ENCODE measurements at regions not wholly inside any gene's neighbourhood (a gene's known extent, or its start where the extent isn't known, plus 50 kb on each side); places are given as distances from the start of the nearest gene placed in this dataset.

DNA sequence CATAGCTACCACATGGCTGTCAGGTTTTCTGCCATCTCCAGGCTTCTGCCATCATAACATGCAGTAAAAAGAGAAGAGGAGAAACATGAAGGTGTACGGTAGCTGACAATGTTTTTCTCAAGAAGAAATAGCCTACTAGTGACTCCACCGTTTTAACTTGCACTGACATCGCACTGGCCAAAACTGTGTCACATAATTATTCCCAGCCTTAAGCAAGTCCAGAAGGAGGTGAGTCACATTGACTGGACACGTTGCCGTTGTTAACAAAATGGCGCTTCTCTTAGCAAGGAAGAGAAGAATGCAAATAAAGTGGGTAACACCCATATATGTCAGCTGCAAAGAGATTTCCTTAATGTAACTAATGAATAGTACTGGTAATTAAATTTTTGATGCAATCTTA lies 810.4 kb upstream of the SLC10A2 start:
- whole genome bisulfite sequencing (ENCODE audit: insufficient coverage, low coverage, low lambda C conversion rate, missing lambda C conversion rate) = 76% methylated on average over 5 of the region's 6 CpGs
- intact Hi-C loops (cut with DNase I) = no loop called here
- no peak overlapping the region for H3K27ac ChIP-seq
- DNase-seq (no peak), ATAC-seq (no peak)
- no peaks in the 10 kb centered on the region for H3K27me3 ChIP-seq
- no peaks in the 10 kb centered on the region for H3K9me3 ChIP-seq
- no peaks in the 10 kb centered on the region for H3K4me1 ChIP-seq
- TF ChIP-seq, protein P1, sequence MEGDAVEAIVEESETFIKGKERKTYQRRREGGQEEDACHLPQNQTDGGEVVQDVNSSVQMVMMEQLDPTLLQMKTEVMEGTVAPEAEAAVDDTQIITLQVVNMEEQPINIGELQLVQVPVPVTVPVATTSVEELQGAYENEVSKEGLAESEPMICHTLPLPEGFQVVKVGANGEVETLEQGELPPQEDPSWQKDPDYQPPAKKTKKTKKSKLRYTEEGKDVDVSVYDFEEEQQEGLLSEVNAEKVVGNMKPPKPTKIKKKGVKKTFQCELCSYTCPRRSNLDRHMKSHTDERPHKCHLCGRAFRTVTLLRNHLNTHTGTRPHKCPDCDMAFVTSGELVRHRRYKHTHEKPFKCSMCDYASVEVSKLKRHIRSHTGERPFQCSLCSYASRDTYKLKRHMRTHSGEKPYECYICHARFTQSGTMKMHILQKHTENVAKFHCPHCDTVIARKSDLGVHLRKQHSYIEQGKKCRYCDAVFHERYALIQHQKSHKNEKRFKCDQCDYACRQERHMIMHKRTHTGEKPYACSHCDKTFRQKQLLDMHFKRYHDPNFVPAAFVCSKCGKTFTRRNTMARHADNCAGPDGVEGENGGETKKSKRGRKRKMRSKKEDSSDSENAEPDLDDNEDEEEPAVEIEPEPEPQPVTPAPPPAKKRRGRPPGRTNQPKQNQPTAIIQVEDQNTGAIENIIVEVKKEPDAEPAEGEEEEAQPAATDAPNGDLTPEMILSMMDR (IDR thresholded peaks at IDR 0.05) = no peak
- TF ChIP-seq POLR2A (IDR thresholded peaks at IDR 0.05) = no peak
- H3K4me3 ChIP-seq = no peak overlapping the region
- no peaks in the 10 kb centered on the region for H3K36me3 ChIP-seq

DNA sequence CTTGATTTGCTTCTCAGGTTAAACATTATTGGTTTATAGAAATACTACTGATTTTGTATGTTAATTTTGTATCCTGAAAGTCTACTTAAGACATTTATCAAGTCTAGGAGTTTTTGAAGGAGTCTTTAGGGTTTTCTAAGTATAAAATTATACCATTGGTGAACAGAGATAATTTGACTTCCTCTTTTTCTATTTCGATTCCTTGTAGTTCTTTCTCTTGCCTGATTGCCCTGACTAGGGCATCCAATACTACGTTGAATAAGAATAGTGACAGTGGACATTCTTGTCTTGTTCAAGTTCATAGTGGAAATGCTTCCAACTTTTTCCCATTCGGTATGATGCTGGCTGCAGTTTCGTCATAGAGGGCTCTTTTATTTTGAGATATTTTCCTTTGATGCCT lies 807.5 kb upstream of the SLC10A2 start:
- Histone ChIP-seq H3K27me3 (no peaks in the 10 kb centered on the region), H3K9me3 (no peaks in the 10 kb centered on the region), H3K4me1 (no peaks in the 10 kb centered on the region), H3K27ac (no peak overlapping the region), H3K4me3 (no peak overlapping the region), H3K36me3 (no peaks in the 10 kb centered on the region)
- DNase-seq = no peak
- 41% methylated on average over 4 of the region's 4 CpGs for WGBS (ENCODE audit: insufficient coverage, low coverage, low lambda C conversion rate, missing lambda C conversion rate)
- intact Hi-C loops (cut with DNase I) = no loop called here
- TF ChIP-seq, protein P1 (IDR thresholded peaks at IDR 0.05) = no peak
- TF ChIP-seq POLR2A (IDR thresholded peaks at IDR 0.05) = no peak
- no peak for ATAC-seq

DNA sequence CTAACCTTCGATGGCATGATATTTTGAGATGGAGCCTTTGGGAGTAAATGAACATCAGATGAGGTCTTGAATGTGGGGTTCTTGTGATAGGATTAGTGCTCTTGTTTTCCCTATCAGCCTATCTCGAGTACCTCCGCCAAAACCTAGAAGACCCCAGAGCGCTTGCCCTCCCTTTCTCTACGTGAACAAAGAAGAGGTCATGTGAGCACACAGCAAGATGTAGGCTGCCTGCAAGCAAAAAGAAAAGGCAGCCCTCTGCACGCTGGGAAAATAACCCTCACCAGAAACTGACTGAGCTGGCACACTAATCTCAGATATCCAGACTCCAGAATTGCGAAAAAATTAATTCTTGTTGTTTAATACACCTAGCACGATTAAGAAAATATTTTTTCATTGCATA lies 799.8 kb upstream of the SLC10A2 start:
- no peaks in the 10 kb centered on the region for H3K36me3 ChIP-seq
- H3K4me1 ChIP-seq = no peaks in the 10 kb centered on the region
- H3K4me3 ChIP-seq = no peak overlapping the region
- no peaks in the 10 kb centered on the region for H3K9me3 ChIP-seq
- DNase-seq (no peak), ATAC-seq (no peak)
- H3K27me3 ChIP-seq = no peaks in the 10 kb centered on the region
- no peak for TF ChIP-seq POLR2A (IDR thresholded peaks at IDR 0.05)
- TF ChIP-seq, protein P1 (IDR thresholded peaks at IDR 0.05) = no peak
- 55% methylated on average over 7 of the region's 8 CpGs for WGBS (ENCODE audit: insufficient coverage, low coverage, low lambda C conversion rate, missing lambda C conversion rate)
- no peak overlapping the region for H3K27ac ChIP-seq
- intact Hi-C loops (cut with DNase I) = no loop called here

DNA sequence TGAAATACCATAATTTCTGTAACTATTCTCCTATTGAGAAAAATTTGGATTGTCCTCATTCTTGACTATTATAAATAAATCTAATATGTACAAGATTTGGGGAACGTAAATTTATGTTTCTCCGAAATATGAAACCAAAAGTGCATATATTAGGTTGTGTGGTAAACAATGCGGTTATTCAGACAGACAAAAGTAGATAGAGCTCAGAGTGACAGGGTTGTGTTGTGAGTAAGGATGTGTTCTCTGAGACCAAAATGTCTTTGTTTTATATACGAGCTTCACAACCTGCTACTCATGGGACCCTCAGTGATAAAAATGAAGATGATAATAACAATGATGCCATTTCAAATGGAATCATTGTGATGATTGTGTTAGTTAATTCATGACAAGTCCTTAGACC lies 796.3 kb upstream of the SLC10A2 start:
- intact Hi-C loops (cut with DNase I) = no loop called here
- no peaks in the 10 kb centered on the region for H3K9me3 ChIP-seq
- no peak for ATAC-seq
- TF ChIP-seq, protein P1 (IDR thresholded peaks at IDR 0.05) = no peak
- TF ChIP-seq POLR2A (IDR thresholded peaks at IDR 0.05) = no peak
- H3K4me1 ChIP-seq = no peaks in the 10 kb centered on the region
- WGBS (ENCODE audit: insufficient coverage, low coverage, low lambda C conversion rate, missing lambda C conversion rate) = 71% methylated on average over 4 of the region's 4 CpGs
- no peak overlapping the region for H3K4me3 ChIP-seq
- no peaks in the 10 kb centered on the region for H3K36me3 ChIP-seq
- no peaks in the 10 kb centered on the region for H3K27me3 ChIP-seq
- no peak overlapping the region for H3K27ac ChIP-seq
- DNase-seq = no peak

DNA sequence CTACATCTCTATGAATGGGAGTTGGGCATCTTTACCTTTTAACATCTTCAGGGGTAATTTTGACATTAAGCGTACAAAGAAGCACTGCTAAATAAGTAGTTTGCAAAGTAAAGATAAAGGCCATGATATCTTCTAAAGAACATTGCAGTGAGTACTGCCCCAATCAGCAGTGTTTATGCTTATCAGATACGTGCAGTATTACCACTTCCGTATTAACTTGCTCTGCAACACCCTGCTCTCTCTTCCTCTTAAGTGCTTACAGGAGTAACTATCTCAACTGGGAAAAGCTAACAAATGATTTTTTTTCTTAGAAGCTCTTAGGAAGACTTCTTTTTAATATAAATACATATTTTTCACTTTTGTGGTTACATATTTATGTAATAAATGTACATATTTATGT lies 793.7 kb upstream of the SLC10A2 start:
- Histone ChIP-seq H3K36me3 (no peaks in the 10 kb centered on the region), H3K27me3 (no peaks in the 10 kb centered on the region), H3K4me3 (no peak overlapping the region), H3K27ac (no peak overlapping the region), H3K4me1 (no peaks in the 10 kb centered on the region), H3K9me3 (no peaks in the 10 kb centered on the region)
- intact Hi-C loops (cut with DNase I) = no loop called here
- ATAC-seq (no peak), DNase-seq (no peak)
- WGBS (ENCODE audit: insufficient coverage, low coverage, low lambda C conversion rate, missing lambda C conversion rate) = 28% methylated on average over 3 of the region's 3 CpGs
- TF ChIP-seq POLR2A (IDR thresholded peaks at IDR 0.05) = no peak
- TF ChIP-seq, protein P1 (IDR thresholded peaks at IDR 0.05) = no peak

Measured in right lobe of liver (tissue), 6 donors.